ENCODE measurements at regions not wholly inside any gene's neighbourhood (a gene's known extent, or its start where the extent isn't known, plus 50 kb on each side); places are given as distances from the start of the nearest gene placed in this dataset.

GRCh38 chr2:144071461-144071860 is 448.5 kb downstream of the ZEB2 start:
- DNase-seq = no peak

GRCh38 chr2:144067506-144067905 is 452.4 kb downstream of the ZEB2 start:
- DNase-seq = peak; percentile 3

- DNase-seq = no peak
These were observed 456.3 kb downstream of the ZEB2 start for GRCh38 chr2:144063602-144064001.

- no peak for DNase-seq
These were observed 465.0 kb downstream of the ZEB2 start for GRCh38 chr2:144054911-144055310.

GRCh38 chr2:144052083-144052482 is 467.8 kb downstream of the ZEB2 start:
- DNase-seq = no peak

- no peak for DNase-seq
These were observed 470.8 kb downstream of the ZEB2 start for GRCh38 chr2:144049137-144049536.

- DNase-seq = no peak
These were observed 471.3 kb downstream of the ZEB2 start for GRCh38 chr2:144048631-144049060.

GRCh38 chr2:144042751-144043150 is 477.2 kb downstream of the ZEB2 start:
- no peak for DNase-seq

- no peak for DNase-seq
These were observed 478.3 kb downstream of the ZEB2 start for GRCh38 chr2:144041612-144042011.

GRCh38 chr2:144040834-144041233 is 479.1 kb downstream of the ZEB2 start:
- DNase-seq = no peak

GRCh38 chr2:144032566-144032965 is 487.4 kb downstream of the ZEB2 start:
- no peak for DNase-seq

- DNase-seq = no peak
These were observed 489.1 kb downstream of the ZEB2 start for GRCh38 chr2:144030791-144031190.

GRCh38 chr2:144027593-144027992 is 492.3 kb downstream of the ZEB2 start:
- no peak for DNase-seq

GRCh38 chr2:144026753-144027152 is 493.2 kb downstream of the ZEB2 start:
- DNase-seq = no peak

GRCh38 chr2:144020047-144020446 is 499.9 kb downstream of the ZEB2 start:
- DNase-seq = no peak

- no peak for DNase-seq
These were observed 504.2 kb downstream of the ZEB2 start for GRCh38 chr2:144015655-144016245.

- no peak for DNase-seq
These were observed 504.9 kb downstream of the ZEB2 start for GRCh38 chr2:144015036-144015435.

GRCh38 chr2:144014103-144014502 is 505.8 kb downstream of the ZEB2 start:
- DNase-seq = no peak

GRCh38 chr2:144012304-144012703 is 507.6 kb downstream of the ZEB2 start:
- DNase-seq = no peak

- peak; percentile 13 for DNase-seq
These were observed 508.4 kb downstream of the ZEB2 start for GRCh38 chr2:144011553-144011952.

GRCh38 chr2:144011098-144011497 is 508.8 kb downstream of the ZEB2 start:
- no peak for DNase-seq

- no peak for DNase-seq
These were observed 509.7 kb downstream of the ZEB2 start for GRCh38 chr2:144010096-144010836.

GRCh38 chr2:144006139-144006538 is 513.8 kb downstream of the ZEB2 start:
- DNase-seq = no peak

- DNase-seq = no peak
These were observed 515.2 kb downstream of the ZEB2 start for GRCh38 chr2:144004742-144005141.
